HG03039 (cell line): ENCODE measurements at regions not wholly inside any gene's neighbourhood (a gene's known extent, or its start where the extent isn't known, plus 50 kb on each side); places are given as distances from the start of the nearest gene placed in this dataset.
"Not testable (repeated sequence)": the region's sequence is repeated elsewhere in the genome, so short reads cannot be mapped to it uniquely, and the experiment has no call there.

Experiments
- ATAC-seq: cut with Tn5 transposase; IDR thresholded peaks from one replicate; pipeline ENCODE4 v1.9.1; 2021; ENCODE audit warnings: mild to moderate bottlenecking, moderate library complexity; ENCODE audit not compliant: unreplicated experiment

GRCh38 chr6:23531666-23532065 is 594.3 kb upstream of the NRSN1 start:
- ATAC-seq: no peak

- ATAC-seq: no peak
Observed at GRCh38 chr6:23532227-23532626, 593.8 kb upstream of the NRSN1 start.

GRCh38 chr6:23533311-23533710 is 592.7 kb upstream of the NRSN1 start:
- no peak for ATAC-seq

GRCh38 chr6:23533944-23534343 is 592.1 kb upstream of the NRSN1 start:
- no peak for ATAC-seq

- ATAC-seq: no peak
Observed at GRCh38 chr6:23534351-23534750, 591.7 kb upstream of the NRSN1 start.

GRCh38 chr6:23535101-23535500 is 590.9 kb upstream of the NRSN1 start:
- no peak for ATAC-seq

GRCh38 chr6:23537828-23538227 is 588.2 kb upstream of the NRSN1 start:
- no peak for ATAC-seq

- ATAC-seq: no peak
Observed at GRCh38 chr6:23547851-23548250, 578.2 kb upstream of the NRSN1 start.

GRCh38 chr6:23554953-23555352 is 571.1 kb upstream of the NRSN1 start:
- not testable (repeated sequence) for ATAC-seq

- no peak for ATAC-seq
Observed at GRCh38 chr6:23559587-23560343, 566.2 kb upstream of the NRSN1 start.

- no peak for ATAC-seq
Observed at GRCh38 chr6:23561732-23562131, 564.3 kb upstream of the NRSN1 start.

GRCh38 chr6:23562554-23562953 is 563.5 kb upstream of the NRSN1 start:
- ATAC-seq: no peak

GRCh38 chr6:23563323-23563722 is 562.7 kb upstream of the NRSN1 start:
- no peak for ATAC-seq

- ATAC-seq: no peak
Observed at GRCh38 chr6:23566418-23566817, 559.6 kb upstream of the NRSN1 start.

- no peak for ATAC-seq
Observed at GRCh38 chr6:23568292-23568691, 557.7 kb upstream of the NRSN1 start.

- ATAC-seq: no peak
Observed at GRCh38 chr6:23584134-23584763, 541.8 kb upstream of the NRSN1 start.

- no peak for ATAC-seq
Observed at GRCh38 chr6:23587582-23587981, 538.4 kb upstream of the NRSN1 start.

GRCh38 chr6:23589811-23590210 is 536.2 kb upstream of the NRSN1 start:
- no peak for ATAC-seq

- ATAC-seq: no peak
Observed at GRCh38 chr6:23590498-23591126, 535.4 kb upstream of the NRSN1 start.

- no peak for ATAC-seq
Observed at GRCh38 chr6:23591761-23592160, 534.3 kb upstream of the NRSN1 start.

- ATAC-seq: no peak
Observed at GRCh38 chr6:23600118-23600517, 525.9 kb upstream of the NRSN1 start.

GRCh38 chr6:23601811-23602345 is 524.1 kb upstream of the NRSN1 start:
- no peak for ATAC-seq
